HepG2 (cell line): ENCODE measurements at regions not wholly inside any gene's neighbourhood (a gene's known extent, or its start where the extent isn't known, plus 50 kb on each side); places are given as distances from the start of the nearest gene placed in this dataset.

ENCODE experiments used
- E2F1 ChIP-seq: sonication (generic); formaldehyde crosslinking; IDR thresholded peaks from 2 replicates; pipeline ENCODE4 v1.5.0; 2020; ENCODE audit warnings: missing genetic modification reagents
- EP300 ChIP-seq, 3 experiments: sonication (generic) in 1 of 3; formaldehyde crosslinking in 1 of 3; IDR thresholded peaks; 2 replicates each; pipeline versions ENCODE4 v1.5.1 to v1.6.1; 2011 to 2020; ENCODE audit warnings: low read depth in 2 of 3, low read length in 2 of 3, borderline replicate concordance in 1 of 3, improper control_type of control experiment in 1 of 3, mild to moderate bottlenecking in 1 of 3, missing genetic modification reagents in 1 of 3, moderate library complexity in 1 of 3
- FOXP4 ChIP-seq: sonication (generic); formaldehyde crosslinking; IDR thresholded peaks from 2 replicates; pipeline ENCODE4 v1.4.0; 2020; ENCODE audit warnings: missing genetic modification reagents
- GABPB1 ChIP-seq: IDR thresholded peaks from 2 replicates; pipeline ENCODE4 v1.6.1; 2016; ENCODE audit warnings: mild to moderate bottlenecking, missing genetic modification reagents, moderate library complexity, missing compliant biosample characterization
- GMEB1 ChIP-seq: sonication (generic); formaldehyde crosslinking; IDR thresholded peaks from 2 replicates; pipeline ENCODE4 v1.5.1; 2020; ENCODE audit warnings: missing genetic modification reagents, mild to moderate bottlenecking, borderline replicate concordance
- HNRNPL ChIP-seq: fragments of 200-400 bp; formaldehyde crosslinking; IDR thresholded peaks from 2 replicates; pipeline ENCODE4 v1.6.1; 2017; ENCODE audit warnings: mild to moderate bottlenecking, low read depth, low read length
- HOMEZ ChIP-seq: IDR thresholded peaks from 2 replicates; pipeline ENCODE4 v1.6.1; 2016; ENCODE audit warnings: low read depth
- KAT7 ChIP-seq: IDR thresholded peaks from 2 replicates; pipeline ENCODE4 v1.6.1; 2018; ENCODE audit warnings: borderline replicate concordance, missing compliant biosample characterization
- MZF1 ChIP-seq: sonication (generic); formaldehyde crosslinking; IDR thresholded peaks from 2 replicates; pipeline ENCODE4 v1.8.1; 2023; ENCODE audit warnings: mild to moderate bottlenecking, missing genetic modification reagents, borderline replicate concordance
- PATZ1 ChIP-seq: sonication (generic); formaldehyde crosslinking; IDR thresholded peaks from 2 replicates; pipeline ENCODE4 v1.4.0; 2020; ENCODE audit warnings: missing genetic modification reagents
- PHB2 ChIP-seq: fragments of 450-650 bp; IDR thresholded peaks from 2 replicates; pipeline ENCODE4 v1.6.1; 2018; ENCODE audit not compliant: partially characterized antibody
- POGK ChIP-seq: sonication (generic); formaldehyde crosslinking; conservative IDR thresholded peaks from 2 replicates; pipeline ENCODE4 v1.8.0; 2022; ENCODE audit warnings: mild to moderate bottlenecking, moderate library complexity, missing genetic modification reagents
- STAG1 ChIP-seq: sonication (generic); formaldehyde crosslinking; IDR thresholded peaks from 2 replicates; pipeline ENCODE4 v1.4.0; 2020; ENCODE audit warnings: missing genetic modification reagents
- TBX2 ChIP-seq: sonication (generic); formaldehyde crosslinking; IDR thresholded peaks from 2 replicates; pipeline ENCODE4 v1.5.0; 2020; ENCODE audit warnings: missing genetic modification reagents, mild to moderate bottlenecking, borderline replicate concordance
- TRIM24 ChIP-seq: sonication (generic); formaldehyde crosslinking; IDR thresholded peaks from 2 replicates; pipeline ENCODE4 v1.8.0; 2022; ENCODE audit warnings: mild to moderate bottlenecking, missing genetic modification reagents
- ZNF747 ChIP-seq: sonication (generic); formaldehyde crosslinking; IDR thresholded peaks from 2 replicates; pipeline ENCODE4 v1.8.1; 2023; ENCODE audit warnings: missing genetic modification reagents, mild to moderate bottlenecking, borderline replicate concordance

GRCh38 chr1:59204001-59204400 lies 92.9 kb upstream of the FGGY start (continued):
- no peak for TF ChIP-seq KAT7 (CRISPR knock-in tag)
- peak; percentile 68; the same call in 1 of the 2 replicates for TF ChIP-seq TBX2
- TF ChIP-seq GABPB1 (CRISPR knock-in tag), result peak; percentile 32; the same call in 1 of the 2 replicates
- TF ChIP-seq MZF1 (CRISPR knock-in tag), result no peak
- TF ChIP-seq PHB2, result no peak
- TF ChIP-seq PATZ1, result no peak
- TF ChIP-seq EP300 (IDR thresholded peaks at IDR 0.05; ENCODE audit: low read depth in 2 of 2, low read length in 2 of 2), result peak in 1 of 2 experiments; percentile 61; a peak in 2 of 4 replicates
- no peak for TF ChIP-seq EP300 (CRISPR knock-in tag; IDR thresholded peaks at IDR 0.05; ENCODE audit: borderline replicate concordance)
- peak; percentile 71 for TF ChIP-seq POGK
- TF ChIP-seq TRIM24, result 0 out of 2 replicates have a peak, but pooled peaks have one; percentile 44
- TF ChIP-seq E2F1 (CRISPR knock-in tag), result no peak
- TF ChIP-seq STAG1 (CRISPR knock-in tag), result 0 out of 2 replicates have a peak, but pooled peaks have one; percentile 23
- 0 out of 2 replicates have a peak, but pooled peaks have one; percentile 44 for TF ChIP-seq ZNF747 (CRISPR knock-in tag)
- TF ChIP-seq GMEB1 (CRISPR knock-in tag), result no peak
- TF ChIP-seq HNRNPL, result no peak
- peak; percentile 87 for TF ChIP-seq FOXP4 (CRISPR knock-in tag)
- peak; percentile 86 for TF ChIP-seq HOMEZ (CRISPR knock-in tag)
